ENCODE measurements at regions not wholly inside any gene's neighbourhood (a gene's known extent, or its start where the extent isn't known, plus 50 kb on each side); places are given as distances from the start of the nearest gene placed in this dataset.

GRCh38 chr5:110103081-110103480 lies 413.4 kb downstream of the MAN2A1 start:
- Histone ChIP-seq H3K27me3 (ENCODE audit: control insufficient read depth in 2 of 2, insufficient read depth in 2 of 2, low read length in 2 of 2) (no peaks in the 10 kb centered on the region), H3K27ac (ENCODE audit: insufficient read depth, low read depth, low read length) (no peak overlapping the region), H3K9me1 (replicated peaks; ENCODE audit: control insufficient read depth, extremely low read depth, insufficient read depth, low read length) (no peaks in the 10 kb centered on the region), H3K9ac (replicated peaks; ENCODE audit: extremely low read depth, insufficient read depth, low read length) (no peak overlapping the region), H3K4me2 (ENCODE audit: insufficient read depth, low read length) (no peak overlapping the region), H3K9me3 (replicated peaks; ENCODE audit: control insufficient read depth, insufficient read depth, low read length) (no peaks in the 10 kb centered on the region), H4K20me1 (replicated peaks; ENCODE audit: control insufficient read depth, extremely low read depth, insufficient read depth, low read length) (no peaks in the 10 kb centered on the region), H2AFZ (ENCODE audit: low read depth, low read length) (no peak overlapping the region), H3K79me2 (ENCODE audit: control insufficient read depth, insufficient read depth, low read length) (no peaks in the 10 kb centered on the region), H3K4me1 (ENCODE audit: control insufficient read depth, extremely low read depth, insufficient read depth, low read length) (no peaks in the 10 kb centered on the region), H3K36me3 (ENCODE audit: control insufficient read depth in 2 of 2, extremely low read depth in 1 of 2, insufficient read depth in 2 of 2, low read length in 2 of 2) (no peaks in the 10 kb centered on the region), H3K4me3 (replicated peaks in 1 of 3; ENCODE audit: insufficient read depth in 1 of 3, low read depth in 1 of 3, low read length in 3 of 3) (no peak overlapping the region)
- intact Hi-C loops (cut with micrococcal nuclease): no loop called here
- no TSS peak for BruUV-seq (replicated peaks)
- dilution Hi-C loops (cut with MboI; ENCODE audit: extremely low pct_ligation_motif_present, low sequenced_read_pairs): no loop called here
- POLR2A ChIA-PET: no interaction called here
- no peak for TF ChIP-seq JUN (IDR thresholded peaks at IDR 0.05; ENCODE audit: borderline replicate concordance, insufficient read depth, insufficient read length, low read depth)
- TF ChIP-seq CTCF (IDR thresholded peaks at IDR 0.05; ENCODE audit: extremely low read depth in 1 of 2, insufficient read depth in 1 of 2, low read depth in 1 of 2, low read length in 2 of 2): no peak
- no peak for TF ChIP-seq GATA2 (IDR thresholded peaks at IDR 0.05; ENCODE audit: insufficient read depth, insufficient read length, low read depth, low read length)
- TF ChIP-seq FOS (IDR thresholded peaks at IDR 0.05; ENCODE audit: borderline replicate concordance, insufficient read depth, low read length): no peak
- TF ChIP-seq POLR2A (IDR thresholded peaks at IDR 0.05; ENCODE audit: low read depth, low read length): no peak
- TF ChIP-seq POLR2AphosphoS5 (IDR thresholded peaks at IDR 0.05; ENCODE audit: insufficient read depth, low read depth, low read length): no peak
- no peak for TF ChIP-seq MAX (IDR thresholded peaks at IDR 0.05; ENCODE audit: insufficient read depth, insufficient read length)
- TF ChIP-seq MYC (IDR thresholded peaks at IDR 0.05; ENCODE audit: low read depth, low read length): no peak
- TF ChIP-seq EZH2 (IDR thresholded peaks at IDR 0.05; ENCODE audit: borderline replicate concordance, low read depth, low read length, severe bottlenecking): no peak
- CTCF ChIA-PET: no interaction called here
- FAIRE-seq (no peak), DNase-seq (ENCODE audit: low read depth, low spot score) (no peak)

Measured in endothelial cell of umbilical vein (primary cell).